NCI-H2196 treated with DMSO at 0.1 percent for 48 hours (cell line): ENCODE measurements at regions not wholly inside any gene's neighbourhood (a gene's known extent, or its start where the extent isn't known, plus 50 kb on each side); places are given as distances from the start of the nearest gene placed in this dataset.
"Not testable (repeated sequence)": the region's sequence is repeated elsewhere in the genome, so short reads cannot be mapped to it uniquely, and the experiment has no call there.

Experiments
- DNase-seq: peaks from one replicate; lab custom pipeline; 2025; ENCODE audit not compliant: unreplicated experiment; lab: John Stamatoyannopoulos, UW

GRCh38 chr7:65146118-65146914 lies 139.8 kb upstream of the ERV3-1 start:
- DNase-seq = not testable (repeated sequence)

- not testable (repeated sequence) for DNase-seq
Measured at GRCh38 chr7:65145710-65146109, 139.2 kb upstream of the ERV3-1 start.

GRCh38 chr7:65145008-65145407 lies 138.5 kb upstream of the ERV3-1 start:
- DNase-seq = not testable (repeated sequence)

GRCh38 chr7:65144557-65144956 lies 138.1 kb upstream of the ERV3-1 start:
- not testable (repeated sequence) for DNase-seq

- not testable (repeated sequence) for DNase-seq
Measured at GRCh38 chr7:65144119-65144518, 137.6 kb upstream of the ERV3-1 start.

- not testable (repeated sequence) for DNase-seq
Measured at GRCh38 chr7:65141894-65142293, 135.4 kb upstream of the ERV3-1 start.

GRCh38 chr7:65141405-65141778 lies 134.9 kb upstream of the ERV3-1 start:
- DNase-seq = not testable (repeated sequence)

GRCh38 chr7:65140543-65141404 lies 134.3 kb upstream of the ERV3-1 start:
- DNase-seq = not testable (repeated sequence)

GRCh38 chr7:65136850-65137249 lies 130.4 kb upstream of the ERV3-1 start:
- DNase-seq = not testable (repeated sequence)

- not testable (repeated sequence) for DNase-seq
Measured at GRCh38 chr7:65133087-65133486, 126.6 kb upstream of the ERV3-1 start.

GRCh38 chr7:65132256-65132655 lies 125.8 kb upstream of the ERV3-1 start:
- DNase-seq = not testable (repeated sequence)

GRCh38 chr7:65127364-65127763 lies 120.9 kb upstream of the ERV3-1 start:
- not testable (repeated sequence) for DNase-seq

GRCh38 chr7:65124600-65124999 lies 118.1 kb upstream of the ERV3-1 start:
- DNase-seq = not testable (repeated sequence)

- not testable (repeated sequence) for DNase-seq
Measured at GRCh38 chr7:65105650-65106203, 99.2 kb upstream of the ERV3-1 start.

GRCh38 chr7:65100499-65100898 lies 94.0 kb upstream of the ERV3-1 start:
- not testable (repeated sequence) for DNase-seq

- DNase-seq = not testable (repeated sequence)
Measured at GRCh38 chr7:65081669-65082055, 75.2 kb upstream of the ERV3-1 start.

- peak; percentile 16 for DNase-seq
Measured at GRCh38 chr7:65080799-65081668, 74.5 kb upstream of the ERV3-1 start.

GRCh38 chr7:65074959-65075358 lies 68.5 kb upstream of the ERV3-1 start:
- DNase-seq = not testable (repeated sequence)

- DNase-seq = not testable (repeated sequence)
Measured at GRCh38 chr7:65073160-65073559, 66.7 kb upstream of the ERV3-1 start.

- DNase-seq = not testable (repeated sequence)
Measured at GRCh38 chr7:65071854-65072431, 65.5 kb upstream of the ERV3-1 start.
